Glomerular visceral epithelial cell (primary cell): ENCODE measurements at regions not wholly inside any gene's neighbourhood (a gene's known extent, or its start where the extent isn't known, plus 50 kb on each side); places are given as distances from the start of the nearest gene placed in this dataset.

ENCODE experiments used
- DNase-seq: peaks from one replicate; pipeline ENCODE4 v3.0.0-alpha.2; 2016; ENCODE audit errors: extremely low spot score

- DNase-seq: no peak
Observed at GRCh38 chr3:13152826-13153710, 79.8 kb upstream of the IQSEC1 start.

- no peak for DNase-seq
Observed at GRCh38 chr3:13150624-13151023, 77.4 kb upstream of the IQSEC1 start.

GRCh38 chr3:13149330-13150108 is 76.3 kb upstream of the IQSEC1 start:
- no peak for DNase-seq

GRCh38 chr3:13148561-13149329 is 75.5 kb upstream of the IQSEC1 start:
- DNase-seq: no peak

GRCh38 chr3:13148126-13148525 is 74.9 kb upstream of the IQSEC1 start:
- DNase-seq: no peak

GRCh38 chr3:13147344-13147743 is 74.1 kb upstream of the IQSEC1 start:
- no peak for DNase-seq

- DNase-seq: no peak
Observed at GRCh38 chr3:13146643-13147143, 73.5 kb upstream of the IQSEC1 start.

- DNase-seq: no peak
Observed at GRCh38 chr3:13145826-13146642, 72.8 kb upstream of the IQSEC1 start.

GRCh38 chr3:13145131-13145825 is 72.0 kb upstream of the IQSEC1 start:
- no peak for DNase-seq

GRCh38 chr3:13144163-13145023 is 71.2 kb upstream of the IQSEC1 start:
- DNase-seq: no peak

GRCh38 chr3:13143381-13144004 is 70.3 kb upstream of the IQSEC1 start:
- no peak for DNase-seq

- no peak for DNase-seq
Observed at GRCh38 chr3:13142552-13143380, 69.5 kb upstream of the IQSEC1 start.

GRCh38 chr3:13141991-13142412 is 68.8 kb upstream of the IQSEC1 start:
- DNase-seq: peak; percentile 19

GRCh38 chr3:13141183-13141582 is 68.0 kb upstream of the IQSEC1 start:
- DNase-seq: no peak

GRCh38 chr3:13140596-13140995 is 67.4 kb upstream of the IQSEC1 start:
- no peak for DNase-seq

- no peak for DNase-seq
Observed at GRCh38 chr3:13139471-13140065, 66.3 kb upstream of the IQSEC1 start.

- no peak for DNase-seq
Observed at GRCh38 chr3:13138833-13139145, 65.6 kb upstream of the IQSEC1 start.
